GM13976 (cell line): ENCODE measurements at regions not wholly inside any gene's neighbourhood (a gene's known extent, or its start where the extent isn't known, plus 50 kb on each side); places are given as distances from the start of the nearest gene placed in this dataset.

ENCODE experiments used
- DNase-seq: peaks from one replicate; pipeline ENCODE4 v3.0.0; 2012; ENCODE audit warnings: low spot score
- CTCF ChIP-seq: IDR thresholded peaks from 2 replicates; pipeline ENCODE4 v1.5.1; 2012; ENCODE audit warnings: borderline replicate concordance, mild to moderate bottlenecking; ENCODE audit not compliant: insufficient read depth; ENCODE audit errors: extremely low read depth, missing control alignments, control extremely low read depth
- in situ Hi-C: fragments of 300-500 bp; cut with MboI; formaldehyde crosslinking; loops from one replicate; pipeline ENCODE4 v1.12.0; 2022; ENCODE audit warnings: low sequenced_read_pairs, mixed read lengths, inconsistent platforms; ENCODE audit not compliant: unreplicated experiment

GRCh38 chr1:228922722-228923376 lies 187.6 kb downstream of the RHOU start:
- no peak for DNase-seq
- in situ Hi-C loops, result no loop called here
- TF ChIP-seq CTCF, result no peak

DNA sequence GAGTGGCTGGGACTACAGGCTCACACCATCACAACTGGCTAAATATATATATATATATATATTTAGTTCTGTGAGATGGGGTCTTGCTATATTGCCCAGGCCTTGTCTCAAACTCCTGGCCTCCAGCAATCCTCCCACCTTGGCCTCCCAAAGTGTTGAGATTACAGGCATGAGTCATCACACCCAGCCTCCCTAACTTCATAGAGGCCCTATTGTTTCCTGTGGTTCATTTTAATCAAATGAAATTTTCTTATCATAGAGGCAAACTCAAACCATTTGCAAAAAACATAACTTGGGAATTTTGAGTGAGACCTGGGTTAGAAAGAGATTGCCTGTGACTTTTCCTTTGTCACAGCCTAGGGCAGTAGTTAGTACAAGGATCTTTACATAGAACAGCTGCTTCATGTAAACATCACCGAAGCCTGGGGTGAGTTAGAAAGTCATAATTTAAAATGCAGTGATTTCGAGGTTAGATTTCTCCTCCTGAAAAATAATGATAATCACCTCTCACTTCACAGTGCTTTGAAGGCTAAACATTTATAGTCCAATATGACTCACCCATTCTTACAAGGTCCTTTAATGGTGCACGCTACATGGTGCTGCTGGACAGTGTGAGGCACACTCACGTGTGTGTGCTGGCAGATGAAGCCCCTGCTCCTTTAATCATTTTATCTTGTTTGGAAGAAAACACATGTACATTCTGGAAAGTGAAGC lies 188.9 kb downstream of the RHOU start:
- in situ Hi-C loops, result no loop called here
- TF ChIP-seq CTCF, result no peak
- DNase-seq, result no peak

DNA sequence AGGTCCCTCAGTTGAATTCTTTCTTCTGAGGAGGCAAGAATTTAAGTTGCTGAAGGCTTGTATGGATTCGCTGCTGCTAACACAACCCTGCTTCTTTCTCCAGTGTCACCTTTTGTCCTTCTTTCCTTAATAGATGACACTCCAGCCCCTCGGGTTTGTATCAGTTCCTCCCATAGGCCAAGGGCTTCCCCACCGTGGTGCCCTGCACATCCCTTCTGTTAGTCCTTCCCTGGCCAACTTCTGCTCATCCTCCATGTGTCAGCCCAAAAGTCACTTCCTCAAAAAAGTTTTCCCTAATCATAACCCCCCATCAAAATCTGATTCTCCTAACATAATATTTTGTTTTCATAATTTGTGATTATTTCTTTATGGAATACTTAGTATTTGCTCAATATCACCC lies 190.4 kb downstream of the RHOU start:
- no peak for TF ChIP-seq CTCF
- DNase-seq, result no peak
- in situ Hi-C loops, result no loop called here

DNA sequence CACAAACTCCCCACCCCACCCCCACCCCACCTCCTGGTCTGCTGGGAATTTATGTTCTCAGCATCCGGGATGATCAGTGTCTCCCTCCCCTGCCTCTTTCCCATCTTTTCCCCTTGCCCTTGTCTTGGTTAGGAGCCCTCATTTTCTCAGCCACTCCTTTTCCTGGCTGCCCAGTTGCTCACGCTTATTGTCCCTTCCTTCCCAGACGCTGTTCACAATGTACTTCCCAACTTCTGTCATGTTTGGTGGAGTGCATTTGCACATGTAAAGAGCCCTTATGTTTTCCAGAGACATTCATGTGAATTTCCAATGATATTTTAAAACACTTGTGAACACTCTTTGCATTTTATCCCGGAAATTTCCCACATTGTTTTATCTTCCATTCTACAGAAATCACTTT lies 192.1 kb downstream of the RHOU start:
- TF ChIP-seq CTCF, result no peak
- DNase-seq, result no peak
- in situ Hi-C loops, result no loop called here

GRCh38 chr1:228927946-228928898 lies 192.9 kb downstream of the RHOU start:
- no peak for TF ChIP-seq CTCF
- no peak for DNase-seq
- in situ Hi-C loops, result no loop called here

DNA sequence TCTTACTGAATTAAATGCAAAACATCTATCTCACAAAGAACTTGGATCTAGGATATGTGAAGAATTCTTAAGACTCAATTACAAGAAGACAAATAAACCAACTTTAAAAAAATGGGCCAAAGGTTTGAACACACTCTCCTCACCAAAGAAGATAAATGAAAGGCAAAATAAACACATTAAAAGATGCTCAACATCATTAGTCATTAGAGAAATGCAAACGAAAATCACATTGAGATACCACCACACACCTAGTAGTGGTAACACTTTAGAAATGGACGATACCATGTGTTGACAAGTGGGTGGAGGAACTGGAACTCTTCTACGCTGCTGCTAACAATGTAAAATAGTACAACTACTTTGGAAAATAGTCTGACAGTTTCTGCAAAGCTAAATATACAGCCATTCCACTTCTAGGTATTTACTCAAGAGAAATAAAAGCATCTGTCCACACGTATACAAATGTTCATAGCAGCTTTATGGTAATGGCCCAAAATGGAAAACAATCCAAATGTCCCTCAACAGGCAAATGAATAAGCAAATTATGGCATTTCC lies 194.3 kb downstream of the RHOU start:
- no peak for TF ChIP-seq CTCF
- in situ Hi-C loops, result no loop called here
- no peak for DNase-seq
